HepG2 (cell line): ENCODE measurements at regions not wholly inside any gene's neighbourhood (a gene's known extent, or its start where the extent isn't known, plus 50 kb on each side); places are given as distances from the start of the nearest gene placed in this dataset.

Experiments
- ATAC-seq: fragments of 200-7000 bp; cut with Tn5 transposase; 3 replicates; pipeline ENCODE4 v1.9.1; 2020; ENCODE audit warnings: mild to moderate bottlenecking, moderate library complexity
- BruUV-seq: library from RNA; stranded (reverse); fragments of 400-500 nt; replicated peaks from 2 replicates; lab custom pipeline; 2021; lab: Mats Ljungman, UMichigan
- CTCF ChIA-PET: fragments of 300-600 bp; formaldehyde crosslinking; extraction: SDS; loops from one replicate; lab custom pipeline; 2021; ENCODE audit warnings: low total read pairs, inconsistent platforms, low intra/inter-chr PET ratio; lab: Yijun Ruan, JAX
- POLR2A ChIA-PET: fragments of 350-600 bp; sonication (Branson Sonifier 250); formaldehyde crosslinking; loops from one replicate; lab custom pipeline; 2020; ENCODE audit warnings: antibody characterized with exemption, inconsistent platforms; lab: Yijun Ruan, JAX
- DNase-seq: peaks from one replicate; pipeline ENCODE4 v3.0.0-alpha.2; 2015; ENCODE audit warnings: low spot score
- FAIRE-seq: peaks from 3 replicates; lab custom pipeline; 2011; peaks lifted over from hg19 to GRCh38; lab: Jason Lieb, UNC
- H2AFZ ChIP-seq: one replicate; pipeline ENCODE4 v1.6.1; 2011; ENCODE audit warnings: low read length, inconsistent platforms
- H3K27ac ChIP-seq: fragments of 300-600 bp; 3 replicates; pipeline ENCODE4 v1.8.0; 2011; ENCODE audit warnings: mixed run types, mild to moderate bottlenecking, mixed read lengths, low read length, inconsistent platforms; ENCODE audit not compliant: insufficient read depth; ENCODE audit errors: extremely low read length
- H3K27me3 ChIP-seq, 2 experiments: fragments of 200-600 bp in 1 of 2; 2 replicates in 1 of 2; 3 replicates in 1 of 2; pipeline versions ENCODE4 v1.6.0 to v1.8.0; 2011; ENCODE audit warnings: low read length in 2 of 2, mild to moderate bottlenecking in 2 of 2, moderate library complexity in 2 of 2, inconsistent platforms in 1 of 2; ENCODE audit not compliant: insufficient read depth in 2 of 2, control insufficient read depth in 1 of 2
- H3K36me3 ChIP-seq, 2 experiments: fragments of 200-600 bp in 1 of 2; replicated peaks in 1 of 2; 2 replicates in 1 of 2; 3 replicates in 1 of 2; pipeline versions ENCODE4 v1.5.1 to v1.8.0; 2011; ENCODE audit warnings: low read length in 2 of 2, inconsistent platforms in 1 of 2; ENCODE audit not compliant: insufficient read depth in 2 of 2, control insufficient read depth in 1 of 2
- H3K4me1 ChIP-seq: 2 replicates; pipeline ENCODE4 v1.5.1; 2012; ENCODE audit warnings: low read length, inconsistent platforms; ENCODE audit not compliant: insufficient read depth
- H3K4me2 ChIP-seq: 2 replicates; pipeline ENCODE4 v1.6.0; 2011; ENCODE audit warnings: low read depth, low read length, inconsistent platforms
- H3K4me3 ChIP-seq, 3 experiments: fragments of 200-600 bp in 1 of 3; sonication (generic), shearing (Covaris generic) in 1 of 3; replicated peaks in 1 of 3; 2 replicates each; pipeline ENCODE4 v1.5.1; 2011 to 2016; ENCODE audit warnings: low read length in 3 of 3, inconsistent platforms in 2 of 3, low read depth in 2 of 3, mild to moderate bottlenecking in 2 of 3, control low read depth in 1 of 3, mixed read lengths in 1 of 3; ENCODE audit not compliant: insufficient read depth in 1 of 3
- H3K79me2 ChIP-seq: one replicate; pipeline ENCODE4 v1.6.1; 2011; ENCODE audit warnings: low read length, inconsistent platforms; ENCODE audit not compliant: insufficient read depth
- H3K9ac ChIP-seq: 2 replicates; pipeline ENCODE4 v1.6.0; 2011; ENCODE audit warnings: mild to moderate bottlenecking, low read depth, low read length, inconsistent platforms; ENCODE audit not compliant: insufficient read depth
- H3K9me3 ChIP-seq: 2 replicates; pipeline ENCODE4 v1.5.1; 2012; ENCODE audit warnings: mild to moderate bottlenecking, low read length
- H4K20me1 ChIP-seq: 2 replicates; pipeline ENCODE4 v1.6.0; 2011; ENCODE audit warnings: inconsistent platforms, mild to moderate bottlenecking, low read length, moderate library complexity; ENCODE audit not compliant: insufficient read depth
- BCL6 ChIP-seq: IDR thresholded peaks from 2 replicates; pipeline ENCODE4 v1.6.1; 2016; ENCODE audit warnings: missing genetic modification reagents, missing compliant biosample characterization
- CREB1 ChIP-seq, 2 experiments: fragments of 450-650 bp in 1 of 2; IDR thresholded peaks; 2 replicates each; pipeline ENCODE4 v1.6.1; 2016 to 2017; ENCODE audit warnings: control low read depth in 1 of 2, mild to moderate bottlenecking in 1 of 2, missing compliant biosample characterization in 1 of 2, missing genetic modification characterization in 1 of 2
- ELF3 ChIP-seq: IDR thresholded peaks from 2 replicates; pipeline ENCODE4 v1.6.1; 2016; ENCODE audit warnings: missing genetic modification reagents, missing compliant biosample characterization
- FOXA3 ChIP-seq: IDR thresholded peaks from 2 replicates; pipeline ENCODE4 v1.6.1; 2016; ENCODE audit warnings: missing genetic modification reagents, missing compliant biosample characterization
- FOXK1 ChIP-seq: sonication (generic); formaldehyde crosslinking; IDR thresholded peaks from 2 replicates; pipeline ENCODE4 v1.4.0; 2020; ENCODE audit warnings: low read depth, missing genetic modification reagents, borderline replicate concordance
- GATA4 ChIP-seq: sonication (generic); IDR thresholded peaks from 2 replicates; pipeline ENCODE4 v1.6.1; 2016; ENCODE audit warnings: antibody characterized with exemption, low read depth, borderline replicate concordance
- ISL2 ChIP-seq: sonication (generic); formaldehyde crosslinking; IDR thresholded peaks from 2 replicates; pipeline ENCODE4 v1.5.0; 2020; ENCODE audit warnings: missing genetic modification reagents
- KAT8 ChIP-seq: IDR thresholded peaks from 2 replicates; pipeline ENCODE4 v1.6.1; 2016; ENCODE audit warnings: missing genetic modification reagents, missing compliant biosample characterization
- NCOA2 ChIP-seq: sonication (generic); formaldehyde crosslinking; IDR thresholded peaks from 2 replicates; pipeline ENCODE4 v1.8.0; 2022; ENCODE audit warnings: inconsistent platforms
- NR2F6 ChIP-seq, 2 experiments: IDR thresholded peaks; 2 replicates each; pipeline ENCODE4 v1.6.1; 2016; ENCODE audit warnings: antibody characterized with exemption in 1 of 2, mild to moderate bottlenecking in 1 of 2
- RELA ChIP-seq: sonication (generic); formaldehyde crosslinking; IDR thresholded peaks from 2 replicates; pipeline ENCODE4 v1.4.0; 2020; ENCODE audit warnings: missing genetic modification reagents
- RFX3 ChIP-seq: IDR thresholded peaks from 2 replicates; pipeline ENCODE4 v1.6.1; 2016; ENCODE audit warnings: missing biosample characterization, missing genetic modification reagents
- SOX13 ChIP-seq, 3 experiments: fragments of 450-650 bp in 1 of 3; sonication (generic) in 1 of 3; formaldehyde crosslinking in 1 of 3; IDR thresholded peaks in 2 of 3; conservative IDR thresholded peaks in 1 of 3; 2 replicates each; pipeline versions ENCODE4 v1.5.0 to v1.6.1; 2016 to 2020; ENCODE audit warnings: antibody characterized with exemption in 1 of 3, mild to moderate bottlenecking in 1 of 3, missing compliant biosample characterization in 1 of 3, missing genetic modification reagents in 1 of 3, moderate library complexity in 1 of 3
- SOX5 ChIP-seq: IDR thresholded peaks from 2 replicates; pipeline ENCODE4 v1.6.1; 2016; ENCODE audit warnings: borderline replicate concordance
- TCF7 ChIP-seq: sonication (generic); IDR thresholded peaks from 2 replicates; pipeline ENCODE4 v1.6.1; 2016; ENCODE audit warnings: antibody characterized with exemption, low read depth
- THAP11 ChIP-seq: IDR thresholded peaks from 2 replicates; pipeline ENCODE4 v1.6.1; 2016; ENCODE audit warnings: missing biosample characterization, missing genetic modification reagents
- ZKSCAN1 ChIP-seq: fragments of 150-350 bp; IDR thresholded peaks from 2 replicates; pipeline ENCODE4 v1.6.1; 2014; ENCODE audit warnings: low read length
- ZNF382 ChIP-seq: sonication (generic); formaldehyde crosslinking; IDR thresholded peaks from 2 replicates; pipeline ENCODE4 v1.5.0; 2020; ENCODE audit warnings: missing genetic modification reagents, mild to moderate bottlenecking, borderline replicate concordance
- WGBS: methylation state at CpG from one replicate; pipeline ENCODE4 v1.1.6; 2017; ENCODE audit warnings: low lambda C conversion rate; 5-methylcytosine and 5-hydroxymethylcytosine counted together
- in situ Hi-C: cut with HindIII; loops from 2 replicates; pipeline ENCODE4 v1.10.0; 2017; ENCODE audit warnings: low pct_unique_long_range_greater_than_20kb; ENCODE audit not compliant: extremely low pct_ligation_motif_present
- intact Hi-C: fragments of 100-400 bp; cut with micrococcal nuclease; formaldehyde crosslinking; loops from one replicate; pipeline ENCODE4 v1.10.0; 2022; ENCODE audit not compliant: unreplicated experiment
- TF ChIP-seq, protein P1 (sequence below): sonication (generic); formaldehyde crosslinking; IDR thresholded peaks from 2 replicates; pipeline ENCODE4 v1.5.1; 2020; ENCODE audit warnings: missing genetic modification reagents, mild to moderate bottlenecking, borderline replicate concordance

DNA sequence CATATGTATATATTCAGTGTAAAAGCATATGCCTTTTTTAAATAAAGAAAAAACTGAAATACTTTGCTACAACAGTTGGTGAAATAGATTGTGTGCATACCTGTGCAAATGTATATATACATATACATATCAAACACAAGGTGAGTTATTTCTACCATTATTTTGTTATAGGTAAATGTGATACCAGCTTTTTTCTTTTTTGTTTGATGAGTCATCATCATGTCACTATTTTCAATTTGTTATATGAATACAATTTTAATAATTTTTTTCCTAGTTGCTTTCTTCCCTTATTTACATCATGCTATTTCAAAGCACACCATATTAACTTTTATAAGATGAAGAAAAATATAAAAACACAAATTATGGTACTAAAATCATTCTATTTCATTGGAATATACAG lies 87.0 kb upstream of the STK17B start:
- Histone ChIP-seq H3K79me2 (no peaks in the 10 kb centered on the region), H3K27me3 (no peaks in the 10 kb centered on the region; a peak in 1 of 5 replicates), H3K9ac (no peak overlapping the region), H4K20me1 (no peaks in the 10 kb centered on the region), H3K36me3 (no peaks in the 10 kb centered on the region), H3K4me1 (peaks cover 12% of the 10 kb centered on the region), H3K4me2 (no peak overlapping the region), H3K9me3 (no peaks in the 10 kb centered on the region), H3K27ac (no peak overlapping the region), H3K4me3 (no peak overlapping the region), H2AFZ (no peak overlapping the region)
- FAIRE-seq (no peak), DNase-seq (no peak), ATAC-seq (no peak)
- TF ChIP-seq CREB1 (IDR thresholded peaks at IDR 0.05) (peak; percentile 59), CREB1 (CRISPR knock-in tag; IDR thresholded peaks at IDR 0.05) (no peak), RFX3 (CRISPR knock-in tag) (no peak), FOXK1 (CRISPR knock-in tag) (no peak), KAT8 (CRISPR knock-in tag) (no peak)
- CTCF ChIA-PET = no interaction called here
- POLR2A ChIA-PET = no interaction called here
- in situ Hi-C loops = no loop called here
- intact Hi-C loops = no loop called here
- BruUV-seq = no TSS peak

DNA sequence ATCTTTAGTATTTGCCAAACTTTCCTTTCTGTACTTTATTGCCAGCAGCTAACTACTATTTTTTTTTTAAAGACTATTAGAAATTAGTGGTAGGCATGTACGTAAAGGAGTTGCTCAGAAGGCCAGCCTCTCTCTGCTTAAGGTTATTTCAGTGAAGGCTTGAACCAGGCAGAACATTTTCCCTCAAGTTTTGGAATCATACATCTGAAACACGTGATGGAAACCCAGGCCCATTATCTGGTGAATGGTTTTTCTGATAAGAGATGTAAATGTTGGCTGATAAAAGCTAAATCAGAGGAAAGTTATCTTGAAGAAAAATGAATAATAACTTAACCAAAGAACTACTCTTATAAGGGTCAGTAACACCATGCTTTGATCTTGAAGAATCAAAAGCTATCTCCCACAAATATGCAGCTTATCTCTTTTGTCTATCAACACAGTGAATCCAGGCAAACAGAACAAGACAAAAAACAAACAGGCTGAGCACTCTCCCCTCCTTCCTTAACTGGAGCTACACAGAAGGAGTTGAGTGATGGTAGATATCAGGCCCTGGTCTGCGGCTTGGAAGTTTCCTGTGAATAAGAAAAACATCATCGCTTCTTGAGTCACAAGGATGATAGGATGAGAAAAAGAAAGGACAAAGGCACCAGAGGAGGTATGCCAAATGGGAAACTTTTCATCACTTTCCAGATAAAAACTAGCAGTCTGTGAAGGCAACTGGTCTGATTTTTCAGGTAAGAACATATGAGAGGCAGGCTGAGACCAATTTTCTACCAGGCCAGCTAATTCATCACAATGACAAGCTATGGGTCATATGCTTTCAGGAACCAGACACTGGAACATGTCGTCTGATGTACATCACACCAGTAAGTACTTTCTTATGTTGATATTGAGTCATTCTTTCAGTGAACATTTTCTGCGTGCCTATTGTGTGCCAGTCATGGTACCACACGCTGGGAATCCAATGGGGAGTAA lies 88.4 kb upstream of the STK17B start:
- DNase-seq (peak; percentile 69), FAIRE-seq (no peak), ATAC-seq (peak; percentile 43; the same call in 1 of the 3 replicates)
- POLR2A ChIA-PET = no interaction called here
- Histone ChIP-seq H3K79me2 (no peaks in the 10 kb centered on the region), H4K20me1 (no peaks in the 10 kb centered on the region), H3K27me3 (no peaks in the 10 kb centered on the region; a peak in 1 of 5 replicates), H3K9ac (no peak overlapping the region), H3K9me3 (no peaks in the 10 kb centered on the region), H2AFZ (no peak overlapping the region), H3K4me3 (no peak overlapping the region), H3K4me2 (no peak overlapping the region), H3K36me3 (no peaks in the 10 kb centered on the region), H3K27ac (no peak overlapping the region), H3K4me1 (peaks cover 12% of the 10 kb centered on the region)
- intact Hi-C loops = no loop called here
- CTCF ChIA-PET = no interaction called here
- BruUV-seq = no TSS peak
- in situ Hi-C loops = no loop called here
- WGBS = 5% methylated on average over 7 of the region's 7 CpGs
- peak; percentile 42; the same call in 1 of the 2 replicates for TF ChIP-seq BCL6 (CRISPR knock-in tag)
- TF ChIP-seq ZNF382 = no peak
- TF ChIP-seq RELA (CRISPR knock-in tag) = no peak
- TF ChIP-seq ISL2 (CRISPR knock-in tag) = peak; percentile 84
- TF ChIP-seq SOX13 (IDR thresholded peaks at IDR 0.05) = no peak
- TF ChIP-seq SOX13 (CRISPR knock-in tag; conservative IDR thresholded peaks at IDR 0.05 in 1 of 2, IDR thresholded peaks at IDR 0.05 in 1 of 2) = peak in 1 of 2 experiments; percentile 71; a peak in 1 of 4 replicates
- peak; percentile 29; the same call in 1 of the 2 replicates for TF ChIP-seq GATA4
- TF ChIP-seq TCF7 = peak; percentile 75
- TF ChIP-seq, protein P1, sequence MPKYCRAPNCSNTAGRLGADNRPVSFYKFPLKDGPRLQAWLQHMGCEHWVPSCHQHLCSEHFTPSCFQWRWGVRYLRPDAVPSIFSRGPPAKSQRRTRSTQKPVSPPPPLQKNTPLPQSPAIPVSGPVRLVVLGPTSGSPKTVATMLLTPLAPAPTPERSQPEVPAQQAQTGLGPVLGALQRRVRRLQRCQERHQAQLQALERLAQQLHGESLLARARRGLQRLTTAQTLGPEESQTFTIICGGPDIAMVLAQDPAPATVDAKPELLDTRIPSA (CRISPR knock-in tag) = no peak
- TF ChIP-seq ELF3 = no peak
- peak; percentile 16; the same call in 1 of the 2 replicates for TF ChIP-seq SOX5 (CRISPR knock-in tag)
- TF ChIP-seq FOXA3 (CRISPR knock-in tag) = peak; percentile 60; the same call in 1 of the 2 replicates
- TF ChIP-seq ZKSCAN1 = no peak
- TF ChIP-seq NR2F6 (IDR thresholded peaks at IDR 0.05) = no peak
- TF ChIP-seq NR2F6 (CRISPR knock-in tag; IDR thresholded peaks at IDR 0.05) = 0 out of 2 replicates have a peak, but pooled peaks have one; percentile 9
- TF ChIP-seq THAP11 (CRISPR knock-in tag) = no peak
- peak; percentile 66 for TF ChIP-seq NCOA2
